ENCODE measurements at regions not wholly inside any gene's neighbourhood (a gene's known extent, or its start where the extent isn't known, plus 50 kb on each side); places are given as distances from the start of the nearest gene placed in this dataset.

- in situ Hi-C loops (cut with MboI; ENCODE audit: low pct_unique_long_range_greater_than_20kb, low sequenced_read_pairs, unreplicated experiment): no loop called here
- DNase-seq (ENCODE audit: low spot score): no peak
- TF ChIP-seq CTCF (IDR thresholded peaks at IDR 0.05; ENCODE audit: extremely low read depth, insufficient read depth, missing control alignments): no peak
Measured at GRCh38 chr7:52140851-52141250, 824.2 kb upstream of the COBL start.

- no peak for DNase-seq (ENCODE audit: low spot score)
- TF ChIP-seq CTCF (IDR thresholded peaks at IDR 0.05; ENCODE audit: extremely low read depth, insufficient read depth, missing control alignments): no peak
- in situ Hi-C loops (cut with MboI; ENCODE audit: low pct_unique_long_range_greater_than_20kb, low sequenced_read_pairs, unreplicated experiment): no loop called here
Measured at GRCh38 chr7:52135403-52135802, 818.8 kb upstream of the COBL start.

GRCh38 chr7:52129278-52129677, 812.7 kb upstream of the COBL start:
- in situ Hi-C loops (cut with MboI; ENCODE audit: low pct_unique_long_range_greater_than_20kb, low sequenced_read_pairs, unreplicated experiment): no loop called here
- DNase-seq (ENCODE audit: low spot score): no peak
- TF ChIP-seq CTCF (IDR thresholded peaks at IDR 0.05; ENCODE audit: extremely low read depth, insufficient read depth, missing control alignments): no peak

GRCh38 chr7:52120912-52121311, 804.3 kb upstream of the COBL start:
- no peak for TF ChIP-seq CTCF (IDR thresholded peaks at IDR 0.05; ENCODE audit: extremely low read depth, insufficient read depth, missing control alignments)
- in situ Hi-C loops (cut with MboI; ENCODE audit: low pct_unique_long_range_greater_than_20kb, low sequenced_read_pairs, unreplicated experiment): no loop called here
- no peak for DNase-seq (ENCODE audit: low spot score)

- in situ Hi-C loops (cut with MboI; ENCODE audit: low pct_unique_long_range_greater_than_20kb, low sequenced_read_pairs, unreplicated experiment): no loop called here
- DNase-seq (ENCODE audit: low spot score): no peak
- TF ChIP-seq CTCF (IDR thresholded peaks at IDR 0.05; ENCODE audit: extremely low read depth, insufficient read depth, missing control alignments): no peak
Measured at GRCh38 chr7:52119537-52119936, 802.9 kb upstream of the COBL start.

- no peak for DNase-seq (ENCODE audit: low spot score)
- TF ChIP-seq CTCF (IDR thresholded peaks at IDR 0.05; ENCODE audit: extremely low read depth, insufficient read depth, missing control alignments): no peak
- in situ Hi-C loops (cut with MboI; ENCODE audit: low pct_unique_long_range_greater_than_20kb, low sequenced_read_pairs, unreplicated experiment): no loop called here
Measured at GRCh38 chr7:52114509-52114908, 797.9 kb upstream of the COBL start.

- DNase-seq (ENCODE audit: low spot score): no peak
- in situ Hi-C loops (cut with MboI; ENCODE audit: low pct_unique_long_range_greater_than_20kb, low sequenced_read_pairs, unreplicated experiment): no loop called here
- TF ChIP-seq CTCF (IDR thresholded peaks at IDR 0.05; ENCODE audit: extremely low read depth, insufficient read depth, missing control alignments): no peak
Measured at GRCh38 chr7:52114056-52114455, 797.4 kb upstream of the COBL start.
